Uterus (tissue), 2 donors: ENCODE measurements at regions not wholly inside any gene's neighbourhood (a gene's known extent, or its start where the extent isn't known, plus 50 kb on each side); places are given as distances from the start of the nearest gene placed in this dataset.

Experiments used
- POLR2A ChIP-seq, 2 donors: fragments of 450-650 bp; IDR thresholded peaks; one replicate each; pipeline ENCODE4 v1.6.1; 2016; ENCODE audit warnings: antibody characterized with exemption in 2 of 2, mild to moderate bottlenecking in 1 of 2, moderate library complexity in 1 of 2
- TF ChIP-seq, protein P1 (sequence below), 4 experiments: fragments of 200-600 bp in 2 of 4; fragments of 450-650 bp in 2 of 4; sonication (generic) in 2 of 4; IDR thresholded peaks; one replicate each; pipeline ENCODE4 v1.5.1; 2016 to 2019; ENCODE audit warnings: antibody characterized with exemption in 4 of 4, mild to moderate bottlenecking in 2 of 4, moderate library complexity in 1 of 4

DNA sequence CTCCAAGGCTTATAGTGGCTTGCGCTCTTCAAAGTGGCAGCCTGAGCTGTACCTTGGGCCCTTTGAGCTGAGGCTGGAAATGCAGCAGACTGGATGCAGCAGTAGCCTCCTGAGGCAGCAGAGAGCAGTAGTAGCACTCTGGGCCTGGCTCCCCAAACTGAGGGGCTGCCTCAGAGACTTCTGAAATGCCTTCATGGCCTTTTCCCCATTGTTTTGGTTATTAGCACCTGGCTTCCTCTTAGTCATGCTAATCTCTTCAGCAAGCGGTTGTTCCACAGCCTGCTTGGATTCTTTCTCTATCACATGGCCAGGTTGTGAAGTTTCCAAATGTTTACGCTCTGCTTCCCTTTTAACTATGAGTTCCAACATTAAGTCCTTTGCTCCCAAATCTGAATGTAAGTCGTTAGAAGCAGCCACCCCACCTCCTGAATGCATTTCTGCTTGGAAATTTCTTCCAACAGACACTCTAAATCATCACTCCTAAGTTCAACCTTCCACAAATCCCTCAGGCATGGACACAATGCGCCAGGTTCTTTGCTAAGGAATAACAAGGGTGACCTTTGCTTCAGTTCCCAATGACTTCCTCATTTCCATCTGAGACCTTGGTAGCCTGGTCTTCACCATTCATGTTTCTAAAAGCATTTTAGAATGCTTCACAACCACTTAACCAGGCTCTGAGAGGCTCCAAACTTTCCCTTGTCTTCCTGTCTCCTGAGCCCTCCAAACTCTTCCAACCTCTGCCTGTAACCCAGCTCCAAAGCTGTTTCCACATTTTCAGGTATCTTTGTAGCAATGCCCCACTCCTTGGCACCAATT is 145.8 kb downstream of the ZDHHC21 start:
- TF ChIP-seq, protein P1, sequence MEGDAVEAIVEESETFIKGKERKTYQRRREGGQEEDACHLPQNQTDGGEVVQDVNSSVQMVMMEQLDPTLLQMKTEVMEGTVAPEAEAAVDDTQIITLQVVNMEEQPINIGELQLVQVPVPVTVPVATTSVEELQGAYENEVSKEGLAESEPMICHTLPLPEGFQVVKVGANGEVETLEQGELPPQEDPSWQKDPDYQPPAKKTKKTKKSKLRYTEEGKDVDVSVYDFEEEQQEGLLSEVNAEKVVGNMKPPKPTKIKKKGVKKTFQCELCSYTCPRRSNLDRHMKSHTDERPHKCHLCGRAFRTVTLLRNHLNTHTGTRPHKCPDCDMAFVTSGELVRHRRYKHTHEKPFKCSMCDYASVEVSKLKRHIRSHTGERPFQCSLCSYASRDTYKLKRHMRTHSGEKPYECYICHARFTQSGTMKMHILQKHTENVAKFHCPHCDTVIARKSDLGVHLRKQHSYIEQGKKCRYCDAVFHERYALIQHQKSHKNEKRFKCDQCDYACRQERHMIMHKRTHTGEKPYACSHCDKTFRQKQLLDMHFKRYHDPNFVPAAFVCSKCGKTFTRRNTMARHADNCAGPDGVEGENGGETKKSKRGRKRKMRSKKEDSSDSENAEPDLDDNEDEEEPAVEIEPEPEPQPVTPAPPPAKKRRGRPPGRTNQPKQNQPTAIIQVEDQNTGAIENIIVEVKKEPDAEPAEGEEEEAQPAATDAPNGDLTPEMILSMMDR (IDR thresholded peaks at IDR 0.05): no peak
- TF ChIP-seq POLR2A (IDR thresholded peaks at IDR 0.05): no peak
